K562 (cell line): ENCODE measurements at regions not wholly inside any gene's neighbourhood (a gene's known extent, or its start where the extent isn't known, plus 50 kb on each side); places are given as distances from the start of the nearest gene placed in this dataset.

Experiments used
- ATAC-seq: fragments of 200-7000 bp; cut with Tn5 transposase; 3 replicates; pipeline ENCODE4 v1.9.1; 2020; ENCODE audit warnings: moderate library complexity
- BruUV-seq: library from RNA; stranded (reverse); fragments of 400-500 nt; replicated peaks from 2 replicates; lab custom pipeline; 2021; lab: Mats Ljungman, UMichigan
- CTCF ChIA-PET: fragments of 300-600 bp; formaldehyde crosslinking; extraction: SDS; loops from one replicate; lab custom pipeline; 2021; ENCODE audit warnings: low intra/inter-chr PET ratio; lab: Yijun Ruan, JAX
- POLR2A ChIA-PET: fragments of 300-600, 350-650 bp; sonication (Branson Sonifier 250); formaldehyde crosslinking; extraction: SDS; loops from one replicate; lab custom pipeline; 2021; ENCODE audit warnings: antibody characterized with exemption, inconsistent platforms; lab: Yijun Ruan, JAX
- DNase-seq, 4 experiments: peaks; one replicate each; pipeline versions ENCODE4 v3.0.0 to v3.0.0-alpha.2; 2011 to 2018; ENCODE audit warnings: low spot score in 3 of 4, mixed read lengths in 3 of 4; ENCODE audit errors: extremely low read depth in 1 of 4
- FAIRE-seq: peaks from 2 replicates; lab custom pipeline; 2011; peaks lifted over from hg19 to GRCh38; lab: Jason Lieb, UNC
- H2AFZ ChIP-seq: 2 replicates; pipeline ENCODE4 v1.6.0; 2011; ENCODE audit warnings: low read depth, low read length, control low read depth, inconsistent platforms
- H3K27ac ChIP-seq: fragments of 200-600 bp; 3 replicates; pipeline ENCODE4 v1.8.0; 2011; ENCODE audit warnings: low read depth, mild to moderate bottlenecking, control low read depth, inconsistent platforms, low read length, moderate library complexity, mixed read lengths; ENCODE audit errors: extremely low read depth
- H3K27me3 ChIP-seq, 2 experiments: fragments of 300-600 bp in 1 of 2; 2 replicates in 1 of 2; 3 replicates in 1 of 2; pipeline versions ENCODE4 v1.6.0 to v1.8.0; 2011; ENCODE audit warnings: inconsistent platforms in 2 of 2, low read length in 2 of 2, mild to moderate bottlenecking in 1 of 2, mixed read lengths in 1 of 2, moderate library complexity in 1 of 2; ENCODE audit not compliant: control insufficient read depth in 2 of 2, insufficient read depth in 2 of 2
- H3K36me3 ChIP-seq: fragments of 300-600 bp; 3 replicates; pipeline ENCODE4 v1.8.0; 2011; ENCODE audit warnings: mild to moderate bottlenecking, low read length, inconsistent platforms; ENCODE audit not compliant: control insufficient read depth, insufficient read depth
- H3K4me1 ChIP-seq, 2 experiments: fragments of 200-600 bp in 1 of 2; replicated peaks in 1 of 2; 2 replicates in 1 of 2; 3 replicates in 1 of 2; pipeline versions ENCODE4 v1.5.1 to v1.8.0; 2011; ENCODE audit warnings: inconsistent platforms in 2 of 2, low read length in 2 of 2, mild to moderate bottlenecking in 1 of 2, mixed read lengths in 1 of 2, moderate library complexity in 1 of 2; ENCODE audit not compliant: control insufficient read depth in 2 of 2, insufficient read depth in 2 of 2
- H3K4me2 ChIP-seq: 2 replicates; pipeline ENCODE4 v1.6.1; 2011; ENCODE audit warnings: low read length, control low read depth, inconsistent platforms, mixed read lengths; ENCODE audit not compliant: insufficient read depth
- H3K4me3 ChIP-seq: fragments of 200-600 bp; sonication (generic), shearing (Covaris generic); 2 replicates; pipeline ENCODE4 v1.5.1; 2016; ENCODE audit warnings: control low read depth, inconsistent platforms
- H3K79me2 ChIP-seq: fragments of 200-600 bp; 3 replicates; pipeline ENCODE4 v1.8.0; 2011; ENCODE audit warnings: low read length, inconsistent platforms; ENCODE audit not compliant: control insufficient read depth, insufficient read depth
- H3K9ac ChIP-seq, 2 experiments: 2 replicates each; pipeline versions ENCODE4 v1.6.0 to v1.6.1; 2011; ENCODE audit warnings: low read depth in 2 of 2, low read length in 2 of 2, control low read depth in 1 of 2, inconsistent platforms in 1 of 2, mild to moderate bottlenecking in 1 of 2, mixed read lengths in 1 of 2; ENCODE audit not compliant: insufficient read depth in 1 of 2
- H3K9me1 ChIP-seq: one replicate; pipeline ENCODE4 v1.6.0; 2011; ENCODE audit warnings: inconsistent platforms, mild to moderate bottlenecking, low read length, moderate library complexity; ENCODE audit not compliant: control insufficient read depth, insufficient read depth
- H3K9me3 ChIP-seq: replicated peaks from 2 replicates; pipeline ENCODE4 v1.5.1; 2011; ENCODE audit warnings: low read depth, low read length, inconsistent platforms; ENCODE audit not compliant: control insufficient read depth, insufficient read depth
- H4K20me1 ChIP-seq: replicated peaks from 2 replicates; pipeline ENCODE4 v1.6.1; 2011; ENCODE audit warnings: low read length, inconsistent platforms, mixed read lengths; ENCODE audit not compliant: control insufficient read depth, insufficient read depth
- NCOA2 ChIP-seq, 2 experiments: fragments of 450-650 bp; IDR thresholded peaks; 2 replicates each; pipeline ENCODE4 v1.6.1; 2018; ENCODE audit warnings: mild to moderate bottlenecking in 2 of 2, moderate library complexity in 1 of 2; ENCODE audit not compliant: partially characterized antibody in 2 of 2
- NR1H2 ChIP-seq: sonication (generic); formaldehyde crosslinking; IDR thresholded peaks from 2 replicates; pipeline ENCODE4 v1.4.0; 2020; ENCODE audit warnings: mild to moderate bottlenecking, missing genetic modification reagents
- PCBP1 ChIP-seq: fragments of 200-400 bp; formaldehyde crosslinking; IDR thresholded peaks from 2 replicates; pipeline ENCODE4 v1.6.1; 2018; ENCODE audit warnings: mild to moderate bottlenecking, low read depth, low read length; ENCODE audit not compliant: poor library complexity, severe bottlenecking
- PHB2 ChIP-seq: fragments of 450-650 bp; IDR thresholded peaks from 2 replicates; pipeline ENCODE4 v1.6.1; 2017; ENCODE audit warnings: low read depth
- TAF9B ChIP-seq: fragments of 450-650 bp; IDR thresholded peaks from 2 replicates; pipeline ENCODE4 v1.6.1; 2018; ENCODE audit warnings: mild to moderate bottlenecking; ENCODE audit not compliant: partially characterized antibody
- ZKSCAN1 ChIP-seq: fragments of 150-350 bp; IDR thresholded peaks from 2 replicates; pipeline ENCODE4 v1.6.1; 2016; ENCODE audit warnings: low read depth, low read length
- WGBS: fragments of 100-300 bp; shearing (Covaris generic); methylation state at CpG from one replicate; pipeline ENCODE4 v1.1.6; 2016; ENCODE audit warnings: low coverage, mixed read lengths; ENCODE audit not compliant: insufficient coverage; ENCODE audit errors: missing lambda C conversion rate; 5-methylcytosine and 5-hydroxymethylcytosine counted together
- in situ Hi-C: fragments of 300-500 bp; cut with MboI; formaldehyde crosslinking; loops from 4 replicates; pipeline ENCODE4 v1.15.0; 2018; ENCODE audit warnings: inconsistent platforms, mixed read lengths
- intact Hi-C: fragments of 100-400 bp; cut with micrococcal nuclease; formaldehyde crosslinking; loops from 2 replicates; pipeline ENCODE4 v1.14.2; 2022
- TF ChIP-seq, protein P1 (sequence below): fragments of 200-400 bp; formaldehyde crosslinking; IDR thresholded peaks from 2 replicates; pipeline ENCODE4 v1.6.1; 2017; ENCODE audit warnings: mild to moderate bottlenecking, low read depth, low read length, moderate library complexity
- TF ChIP-seq, protein P2 (sequence below), 2 experiments: fragments of 150-350 bp in 1 of 2; IDR thresholded peaks; 2 replicates each; pipeline ENCODE4 v1.6.1; 2012 to 2016; ENCODE audit warnings: low read depth in 2 of 2, low read length in 2 of 2, mild to moderate bottlenecking in 1 of 2, moderate library complexity in 1 of 2
- TF ChIP-seq, protein P3 (sequence below): fragments of 450-650 bp; formaldehyde crosslinking; IDR thresholded peaks from 2 replicates; pipeline ENCODE4 v1.4.0; 2022; ENCODE audit warnings: missing genetic modification characterization

DNA sequence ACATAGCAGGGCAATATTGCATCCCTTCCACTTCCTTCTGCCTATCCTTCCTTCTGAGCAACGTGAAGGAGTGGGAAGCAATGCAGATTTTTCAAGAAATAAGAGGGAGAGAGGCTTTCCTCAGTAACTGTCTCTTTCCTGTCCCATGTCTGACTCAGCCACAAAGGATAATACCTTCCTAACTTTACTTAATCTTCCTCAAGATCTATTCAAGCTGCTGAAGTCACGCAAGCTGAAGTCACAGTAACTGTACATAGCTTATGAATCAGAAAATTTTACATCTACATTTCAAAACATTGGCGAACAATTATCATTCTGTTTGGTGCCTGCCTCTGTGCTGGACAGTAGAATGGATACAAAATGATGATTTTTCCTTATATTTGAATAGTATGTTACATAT lies 86.4 kb upstream of the POU3F2 start:
- no peak overlapping the region for H3K4me2 ChIP-seq
- no TSS peak for BruUV-seq
- POLR2A ChIA-PET = no interaction called here
- no peaks in the 10 kb centered on the region for H3K9me3 ChIP-seq
- no peak for DNase-seq
- H3K9me1 ChIP-seq = no peaks in the 10 kb centered on the region
- no peaks in the 10 kb centered on the region for H4K20me1 ChIP-seq
- TF ChIP-seq PHB2 (no peak), NCOA2 (IDR thresholded peaks at IDR 0.05; ENCODE audit: partially characterized antibody in 2 of 2) (no peak), ZKSCAN1 (no peak), PCBP1 (no peak), TAF9B (no peak), NR1H2 (CRISPR knock-in tag) (no peak)
- TF ChIP-seq, protein P1, sequence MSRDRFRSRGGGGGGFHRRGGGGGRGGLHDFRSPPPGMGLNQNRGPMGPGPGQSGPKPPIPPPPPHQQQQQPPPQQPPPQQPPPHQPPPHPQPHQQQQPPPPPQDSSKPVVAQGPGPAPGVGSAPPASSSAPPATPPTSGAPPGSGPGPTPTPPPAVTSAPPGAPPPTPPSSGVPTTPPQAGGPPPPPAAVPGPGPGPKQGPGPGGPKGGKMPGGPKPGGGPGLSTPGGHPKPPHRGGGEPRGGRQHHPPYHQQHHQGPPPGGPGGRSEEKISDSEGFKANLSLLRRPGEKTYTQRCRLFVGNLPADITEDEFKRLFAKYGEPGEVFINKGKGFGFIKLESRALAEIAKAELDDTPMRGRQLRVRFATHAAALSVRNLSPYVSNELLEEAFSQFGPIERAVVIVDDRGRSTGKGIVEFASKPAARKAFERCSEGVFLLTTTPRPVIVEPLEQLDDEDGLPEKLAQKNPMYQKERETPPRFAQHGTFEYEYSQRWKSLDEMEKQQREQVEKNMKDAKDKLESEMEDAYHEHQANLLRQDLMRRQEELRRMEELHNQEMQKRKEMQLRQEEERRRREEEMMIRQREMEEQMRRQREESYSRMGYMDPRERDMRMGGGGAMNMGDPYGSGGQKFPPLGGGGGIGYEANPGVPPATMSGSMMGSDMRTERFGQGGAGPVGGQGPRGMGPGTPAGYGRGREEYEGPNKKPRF = no peak
- TF ChIP-seq, protein P2, sequence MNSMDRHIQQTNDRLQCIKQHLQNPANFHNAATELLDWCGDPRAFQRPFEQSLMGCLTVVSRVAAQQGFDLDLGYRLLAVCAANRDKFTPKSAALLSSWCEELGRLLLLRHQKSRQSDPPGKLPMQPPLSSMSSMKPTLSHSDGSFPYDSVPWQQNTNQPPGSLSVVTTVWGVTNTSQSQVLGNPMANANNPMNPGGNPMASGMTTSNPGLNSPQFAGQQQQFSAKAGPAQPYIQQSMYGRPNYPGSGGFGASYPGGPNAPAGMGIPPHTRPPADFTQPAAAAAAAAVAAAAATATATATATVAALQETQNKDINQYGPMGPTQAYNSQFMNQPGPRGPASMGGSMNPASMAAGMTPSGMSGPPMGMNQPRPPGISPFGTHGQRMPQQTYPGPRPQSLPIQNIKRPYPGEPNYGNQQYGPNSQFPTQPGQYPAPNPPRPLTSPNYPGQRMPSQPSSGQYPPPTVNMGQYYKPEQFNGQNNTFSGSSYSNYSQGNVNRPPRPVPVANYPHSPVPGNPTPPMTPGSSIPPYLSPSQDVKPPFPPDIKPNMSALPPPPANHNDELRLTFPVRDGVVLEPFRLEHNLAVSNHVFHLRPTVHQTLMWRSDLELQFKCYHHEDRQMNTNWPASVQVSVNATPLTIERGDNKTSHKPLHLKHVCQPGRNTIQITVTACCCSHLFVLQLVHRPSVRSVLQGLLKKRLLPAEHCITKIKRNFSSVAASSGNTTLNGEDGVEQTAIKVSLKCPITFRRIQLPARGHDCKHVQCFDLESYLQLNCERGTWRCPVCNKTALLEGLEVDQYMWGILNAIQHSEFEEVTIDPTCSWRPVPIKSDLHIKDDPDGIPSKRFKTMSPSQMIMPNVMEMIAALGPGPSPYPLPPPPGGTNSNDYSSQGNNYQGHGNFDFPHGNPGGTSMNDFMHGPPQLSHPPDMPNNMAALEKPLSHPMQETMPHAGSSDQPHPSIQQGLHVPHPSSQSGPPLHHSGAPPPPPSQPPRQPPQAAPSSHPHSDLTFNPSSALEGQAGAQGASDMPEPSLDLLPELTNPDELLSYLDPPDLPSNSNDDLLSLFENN (IDR thresholded peaks at IDR 0.05; ENCODE audit: low read depth in 2 of 2, low read length in 2 of 2) = no peak
- TF ChIP-seq, protein P3, sequence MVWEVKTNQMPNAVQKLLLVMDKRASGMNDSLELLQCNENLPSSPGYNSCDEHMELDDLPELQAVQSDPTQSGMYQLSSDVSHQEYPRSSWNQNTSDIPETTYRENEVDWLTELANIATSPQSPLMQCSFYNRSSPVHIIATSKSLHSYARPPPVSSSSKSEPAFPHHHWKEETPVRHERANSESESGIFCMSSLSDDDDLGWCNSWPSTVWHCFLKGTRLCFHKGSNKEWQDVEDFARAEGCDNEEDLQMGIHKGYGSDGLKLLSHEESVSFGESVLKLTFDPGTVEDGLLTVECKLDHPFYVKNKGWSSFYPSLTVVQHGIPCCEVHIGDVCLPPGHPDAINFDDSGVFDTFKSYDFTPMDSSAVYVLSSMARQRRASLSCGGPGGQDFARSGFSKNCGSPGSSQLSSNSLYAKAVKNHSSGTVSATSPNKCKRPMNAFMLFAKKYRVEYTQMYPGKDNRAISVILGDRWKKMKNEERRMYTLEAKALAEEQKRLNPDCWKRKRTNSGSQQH (CRISPR knock-in tag) = no peak
- no peaks in the 10 kb centered on the region for H3K27me3 ChIP-seq
- ATAC-seq = no peak
- no peaks in the 10 kb centered on the region for H3K79me2 ChIP-seq
- in situ Hi-C loops = no loop called here
- H3K36me3 ChIP-seq = no peaks in the 10 kb centered on the region
- WGBS = 0% methylated on average over 3 of the region's 3 CpGs
- H3K4me1 ChIP-seq = no peaks in the 10 kb centered on the region
- H2AFZ ChIP-seq = no peak overlapping the region
- no peak for FAIRE-seq
- H3K9ac ChIP-seq = no peak overlapping the region
- no peak overlapping the region for H3K4me3 ChIP-seq
- CTCF ChIA-PET = no interaction called here
- no peak overlapping the region for H3K27ac ChIP-seq
- intact Hi-C loops = no loop called here
